GM18519 (cell line): ENCODE measurements at regions not wholly inside any gene's neighbourhood (a gene's known extent, or its start where the extent isn't known, plus 50 kb on each side); places are given as distances from the start of the nearest gene placed in this dataset.
"Not testable (repeated sequence)": the region's sequence is repeated elsewhere in the genome, so short reads cannot be mapped to it uniquely, and the experiment has no call there.

Source experiments
- ATAC-seq: cut with Tn5 transposase; IDR thresholded peaks from one replicate; pipeline ENCODE4 v1.9.1; 2021; ENCODE audit warnings: mild to moderate bottlenecking, moderate library complexity; ENCODE audit not compliant: unreplicated experiment, low FRiP score

DNA sequence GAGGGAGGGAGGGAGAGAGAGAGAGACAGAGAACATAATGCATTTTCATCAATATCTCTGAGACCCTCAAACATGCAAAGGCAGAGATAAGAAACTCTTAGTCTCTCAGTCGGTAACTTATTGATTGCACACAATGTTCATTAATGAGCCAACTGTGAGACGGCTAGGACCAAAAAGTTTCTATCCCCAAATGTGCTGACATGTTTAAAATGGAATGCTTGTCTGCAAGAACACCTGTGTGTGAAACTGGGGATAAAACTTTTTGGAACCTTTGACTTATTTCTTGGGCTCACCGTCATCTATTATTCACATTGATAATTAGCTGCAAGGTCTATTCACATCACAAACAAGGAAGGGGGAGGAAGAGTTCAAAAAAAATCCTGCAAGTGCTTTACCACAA, 477.9 kb downstream of the STIM2 start:
- no peak for ATAC-seq

DNA sequence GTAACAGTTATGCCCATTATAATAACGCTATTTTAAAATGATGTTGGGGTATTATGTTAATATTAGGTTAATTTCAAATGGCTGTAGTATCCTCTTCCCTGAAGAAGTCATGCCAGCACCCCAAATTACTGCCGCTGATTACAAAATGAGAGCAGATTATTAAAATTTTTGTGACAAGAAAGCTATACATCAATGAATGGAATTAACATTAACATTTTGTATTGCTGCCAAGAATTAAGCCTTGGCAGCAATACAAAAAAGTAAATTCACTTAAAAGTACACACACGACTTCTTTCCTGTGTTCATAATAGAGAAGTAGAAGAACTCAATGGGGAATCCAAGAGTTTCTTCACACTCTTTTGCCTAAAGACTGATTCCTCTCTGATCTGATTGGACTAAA, 482.8 kb downstream of the STIM2 start:
- no peak for ATAC-seq

DNA sequence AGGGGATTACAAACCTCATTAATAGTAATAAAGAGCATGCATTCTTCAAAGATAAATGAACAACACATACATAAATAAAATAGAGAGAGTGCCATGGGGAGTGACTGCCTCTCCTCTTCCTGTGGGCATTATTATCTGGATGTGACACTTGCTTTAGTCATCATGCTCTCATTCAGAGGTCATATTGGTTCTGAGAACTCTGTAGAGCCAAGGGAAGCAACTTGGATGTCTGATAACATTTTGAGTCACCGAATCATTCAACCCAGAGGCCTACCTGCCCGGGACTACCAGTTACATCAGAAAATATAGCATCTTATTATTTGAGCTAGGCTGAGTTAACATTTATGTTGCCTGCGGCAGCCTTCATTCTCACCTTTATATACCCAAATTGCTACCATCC, 489.5 kb downstream of the STIM2 start:
- ATAC-seq, result no peak

DNA sequence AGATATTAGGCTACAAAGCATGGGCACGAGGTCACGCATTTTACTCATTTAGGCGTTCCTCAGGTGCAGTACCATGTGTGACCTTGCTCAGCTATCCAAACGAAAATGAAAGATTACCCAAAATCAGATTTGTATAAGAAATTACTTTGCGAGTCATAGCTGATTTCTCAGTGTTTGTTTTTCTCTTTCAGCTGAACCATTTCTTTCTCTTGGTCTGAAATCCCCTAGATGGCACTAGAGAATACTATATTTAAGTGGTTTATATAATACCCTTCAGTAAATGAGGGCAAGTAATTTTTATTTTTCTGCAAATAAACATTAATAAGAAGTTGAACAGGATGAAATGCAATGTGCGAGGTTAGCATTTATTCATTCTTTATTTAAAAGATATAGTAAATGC, 496.6 kb downstream of the STIM2 start:
- ATAC-seq, result no peak

DNA sequence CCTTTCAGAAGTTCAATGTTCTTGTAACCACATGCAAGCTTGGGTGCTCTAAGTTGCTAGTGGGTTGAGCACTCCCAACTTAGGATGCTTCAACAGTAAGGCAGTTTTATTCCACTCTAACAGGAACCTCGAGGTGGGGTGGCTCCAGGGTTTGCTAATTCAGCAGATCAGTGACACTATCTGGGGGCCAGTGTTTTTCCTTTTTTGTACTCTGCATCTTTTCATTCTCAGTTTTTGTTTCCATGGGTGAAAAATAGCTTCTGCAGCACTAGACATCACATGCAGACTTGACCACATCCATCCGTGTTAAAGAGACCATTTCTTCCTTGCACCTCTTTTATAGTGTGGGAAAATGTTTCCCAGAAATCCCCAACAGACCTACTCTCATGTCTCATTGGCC, 497.6 kb downstream of the STIM2 start:
- no peak for ATAC-seq

DNA sequence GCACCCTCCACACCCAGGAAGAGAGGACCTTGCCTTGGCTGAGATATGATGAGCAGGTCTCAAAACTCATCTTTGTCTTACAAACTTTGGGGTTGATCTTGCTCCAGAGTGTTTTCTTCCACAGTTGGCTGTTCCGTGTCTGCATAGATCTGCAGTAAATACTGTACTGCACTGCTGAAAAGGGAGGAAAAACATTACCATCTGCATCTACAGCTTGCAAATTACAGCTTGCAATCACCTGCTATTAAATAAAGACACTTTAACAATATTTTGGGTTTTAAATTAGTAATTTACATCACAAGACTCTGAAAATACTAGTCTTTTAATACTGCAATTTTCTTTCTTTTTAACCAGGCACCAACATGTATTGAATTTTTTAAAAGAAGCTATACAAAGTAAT, 499.5 kb downstream of the STIM2 start:
- ATAC-seq, result no peak

DNA sequence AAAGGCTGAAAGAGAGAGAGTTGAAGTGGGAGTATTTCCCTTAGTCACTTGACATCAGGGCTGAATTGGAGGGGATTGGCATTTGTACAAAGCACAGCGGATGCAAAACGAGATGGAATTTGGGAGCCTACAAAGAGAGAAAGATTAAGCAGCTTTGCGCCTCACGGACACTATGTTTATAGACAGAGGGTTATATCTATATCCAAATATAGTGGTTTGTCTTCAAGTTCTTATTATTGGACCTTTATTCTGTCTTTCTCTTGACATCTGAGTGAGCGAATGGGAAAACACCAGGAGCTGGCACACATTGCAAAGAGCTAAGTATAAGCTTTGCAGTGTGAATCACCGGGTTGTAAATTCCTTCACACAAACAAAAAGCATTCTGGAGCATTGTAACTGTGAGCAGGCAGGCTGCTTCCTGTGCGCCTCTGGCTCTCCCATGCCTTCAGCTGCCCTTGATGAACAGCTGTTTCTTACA, 500.2 kb downstream of the STIM2 start:
- no peak for ATAC-seq

DNA sequence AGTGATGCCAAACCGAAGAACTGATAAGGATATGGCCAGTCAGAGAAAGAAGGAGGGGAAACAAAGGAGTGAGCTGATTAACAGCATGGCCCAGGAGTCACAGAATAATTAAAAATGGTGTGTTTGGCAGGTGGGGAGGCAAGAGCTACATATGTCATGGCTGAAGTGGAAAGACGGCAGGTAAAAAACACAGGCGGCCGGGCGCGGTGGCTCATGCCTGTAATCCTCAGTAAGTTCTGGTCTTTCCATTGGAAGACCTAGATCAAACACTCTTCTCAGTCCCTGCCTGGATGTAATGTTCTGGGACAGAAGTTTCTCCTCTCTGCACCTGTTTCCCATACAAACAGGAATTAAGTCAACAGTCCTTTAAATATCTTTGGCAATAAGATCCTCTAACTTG, 503.9 kb downstream of the STIM2 start:
- ATAC-seq, result no peak

DNA sequence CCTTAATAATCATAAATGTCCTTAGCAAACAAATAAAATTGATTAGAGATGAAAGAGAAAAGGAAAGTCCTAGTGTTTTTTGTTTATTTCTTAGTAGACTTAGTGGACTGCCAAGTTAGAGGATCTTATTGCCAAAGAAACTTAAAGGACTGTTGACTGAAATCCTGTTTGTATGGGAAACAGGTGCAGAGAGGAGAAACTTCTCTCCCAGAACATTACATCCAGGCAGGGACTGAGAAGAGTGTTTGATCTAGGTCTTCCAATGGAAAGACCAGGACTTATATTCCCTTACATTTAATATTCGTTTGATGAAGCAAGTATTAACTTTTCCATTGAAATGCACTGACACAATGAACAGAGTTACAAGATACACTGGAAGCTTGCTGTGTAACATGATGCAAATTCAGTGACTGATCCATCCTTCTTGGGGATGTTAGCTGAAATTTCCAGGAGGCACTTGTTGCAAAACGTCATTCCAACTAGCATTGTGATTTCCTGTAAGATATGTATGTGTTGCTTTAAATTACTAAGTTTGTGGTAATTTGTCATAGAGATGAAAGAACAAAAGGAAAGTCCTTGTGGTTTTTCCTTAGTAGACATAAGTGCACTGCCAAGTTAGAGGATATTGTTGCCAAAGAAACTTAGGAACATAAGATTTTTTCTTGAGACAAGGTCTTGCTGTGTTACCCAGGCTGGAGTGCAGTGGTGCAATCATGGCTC, 505.6 kb downstream of the STIM2 start:
- ATAC-seq, result no peak

DNA sequence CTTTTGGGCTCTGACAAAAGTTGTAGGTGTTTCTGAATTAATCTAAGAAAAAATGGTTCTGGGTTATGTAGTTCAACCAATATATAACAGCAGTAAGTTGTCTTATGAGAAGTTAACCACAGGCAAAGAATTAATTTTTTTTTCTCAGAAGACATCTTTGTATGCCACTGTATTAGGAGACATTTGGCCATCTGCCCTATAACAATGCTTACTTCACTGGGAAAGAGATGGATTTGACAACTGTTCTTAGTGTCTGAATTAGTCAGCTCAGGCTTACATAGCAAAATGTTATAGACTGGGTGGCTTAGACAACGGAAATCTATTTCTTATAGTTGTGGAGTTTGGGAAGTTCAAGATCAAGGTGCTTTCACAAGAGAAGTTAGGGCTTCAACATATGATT, 508.1 kb downstream of the STIM2 start:
- no peak for ATAC-seq

DNA sequence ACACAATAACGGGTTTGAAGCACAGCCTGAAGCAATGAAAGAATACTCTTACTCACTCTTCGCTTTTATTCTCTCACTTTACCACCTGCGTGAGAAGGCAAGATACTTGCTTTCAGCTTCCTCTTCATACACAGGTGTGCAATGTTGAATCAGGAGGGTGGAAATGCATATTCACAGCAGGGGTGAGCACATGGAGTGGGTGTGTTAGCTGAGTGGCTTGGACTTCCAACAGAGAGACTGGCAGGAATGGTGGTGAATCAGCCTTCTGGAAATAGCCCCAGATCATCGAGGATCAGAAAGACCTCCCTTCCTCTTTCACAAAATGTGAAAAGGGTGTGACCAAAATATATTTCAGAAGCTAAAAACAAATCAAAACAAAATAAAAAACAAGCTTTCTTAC, 521.2 kb downstream of the STIM2 start:
- ATAC-seq, result no peak

DNA sequence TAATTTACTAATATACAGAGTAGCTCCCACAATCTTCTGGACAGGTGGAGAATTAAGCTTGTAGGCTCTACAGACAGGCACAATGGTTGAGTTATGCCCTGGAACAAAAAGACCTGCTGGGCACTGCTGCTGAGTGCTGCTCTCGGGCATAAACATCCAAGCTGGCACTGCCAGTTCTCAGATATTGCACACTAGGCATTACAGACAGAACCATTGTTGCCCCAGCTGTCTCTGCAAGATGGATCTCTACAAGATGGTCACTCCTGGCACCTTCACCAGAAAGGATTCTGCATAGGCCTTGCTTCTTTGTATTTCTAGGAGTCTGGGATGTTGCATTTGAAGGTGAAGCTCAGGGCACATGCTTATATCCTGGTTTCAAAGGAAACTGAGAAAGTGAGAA, 527.1 kb downstream of the STIM2 start:
- no peak for ATAC-seq

DNA sequence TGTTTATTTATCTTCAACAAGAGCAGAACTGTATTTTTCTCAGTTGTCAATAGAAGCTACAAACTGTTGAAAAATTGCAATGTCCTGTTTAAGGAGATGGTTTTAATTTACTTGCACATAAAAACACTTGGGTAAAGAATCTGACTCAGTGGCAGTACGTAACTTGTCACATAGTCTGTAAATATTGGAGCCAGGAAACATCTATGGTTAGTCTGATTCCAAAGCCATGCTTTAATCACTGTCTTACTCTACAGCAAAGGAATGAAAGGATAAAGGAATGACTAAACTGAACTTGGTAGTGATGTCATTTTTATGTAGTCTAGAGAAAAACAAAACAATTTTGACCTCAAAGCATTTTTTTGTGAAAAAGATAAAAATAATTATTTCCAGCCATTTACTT, 537.2 kb downstream of the STIM2 start:
- ATAC-seq, result no peak

DNA sequence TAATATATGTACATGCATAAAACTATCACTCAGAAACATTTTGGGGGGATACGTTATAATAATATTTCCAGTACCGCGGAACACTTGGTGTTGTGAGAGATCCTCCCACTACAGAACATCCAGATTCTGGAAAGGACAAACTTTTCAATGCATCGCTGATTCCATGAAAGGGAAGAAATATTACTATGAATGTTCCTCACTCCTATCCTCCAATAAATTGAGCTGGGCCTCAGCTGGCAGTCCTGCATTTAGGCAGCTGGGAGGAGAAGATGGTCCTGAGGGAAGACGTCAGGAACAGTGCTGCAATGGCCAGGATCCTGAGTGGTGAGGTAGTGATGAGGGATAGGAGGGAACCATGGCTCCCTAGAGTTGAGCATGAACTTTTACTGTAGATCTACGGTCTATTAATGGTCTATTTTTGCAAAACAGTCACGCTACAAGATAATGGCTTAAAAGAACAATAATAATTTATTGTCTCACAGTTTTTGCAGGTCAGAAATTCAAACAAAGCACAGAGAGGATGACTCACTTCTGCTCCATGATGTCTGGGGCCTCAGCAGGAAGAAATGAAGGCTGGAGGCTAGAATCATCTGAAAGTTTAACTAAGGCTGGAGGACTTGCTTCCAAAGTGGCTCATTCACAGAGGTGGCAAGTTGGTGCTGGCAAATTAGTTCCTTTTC, 538.1 kb downstream of the STIM2 start:
- ATAC-seq, result no peak

DNA sequence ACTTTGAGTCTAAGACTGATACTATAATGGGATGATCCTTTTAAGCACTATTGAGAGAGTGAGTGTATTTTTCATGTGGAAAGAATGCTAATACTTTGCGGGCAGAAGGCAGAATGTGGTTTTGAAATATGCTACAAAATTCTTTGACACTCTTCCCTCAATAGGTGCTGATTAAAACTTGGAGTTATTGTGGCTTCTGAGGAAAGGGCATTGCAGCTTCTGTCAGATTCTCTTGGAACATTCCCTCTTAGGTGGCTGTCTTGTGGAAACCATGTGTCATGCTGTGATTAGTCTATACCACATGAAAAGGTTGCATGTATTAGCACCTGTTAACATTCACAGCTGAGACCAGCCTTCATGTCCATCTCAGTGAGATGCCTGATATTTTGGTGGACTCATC, 547.0 kb downstream of the STIM2 start:
- ATAC-seq, result no peak

DNA sequence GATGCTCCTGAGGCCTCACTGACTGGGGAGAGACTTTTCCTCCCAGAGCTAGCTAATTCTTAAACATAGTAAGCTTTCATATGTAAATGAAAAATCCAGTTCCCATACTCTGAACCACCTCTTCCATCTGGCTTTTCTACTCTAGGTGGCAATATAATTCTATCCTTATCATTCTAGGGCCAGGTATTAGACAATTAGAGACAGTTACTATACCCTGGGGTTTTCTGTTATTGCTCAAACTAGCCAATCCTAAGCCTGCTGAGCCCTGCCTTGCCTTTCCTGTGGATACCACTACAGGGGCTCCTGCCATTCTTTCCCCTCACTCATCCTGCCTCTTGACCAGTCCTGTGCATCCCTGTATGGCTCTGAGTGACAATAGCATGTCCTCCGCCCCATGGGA, 552.0 kb downstream of the STIM2 start:
- ATAC-seq, result no peak

DNA sequence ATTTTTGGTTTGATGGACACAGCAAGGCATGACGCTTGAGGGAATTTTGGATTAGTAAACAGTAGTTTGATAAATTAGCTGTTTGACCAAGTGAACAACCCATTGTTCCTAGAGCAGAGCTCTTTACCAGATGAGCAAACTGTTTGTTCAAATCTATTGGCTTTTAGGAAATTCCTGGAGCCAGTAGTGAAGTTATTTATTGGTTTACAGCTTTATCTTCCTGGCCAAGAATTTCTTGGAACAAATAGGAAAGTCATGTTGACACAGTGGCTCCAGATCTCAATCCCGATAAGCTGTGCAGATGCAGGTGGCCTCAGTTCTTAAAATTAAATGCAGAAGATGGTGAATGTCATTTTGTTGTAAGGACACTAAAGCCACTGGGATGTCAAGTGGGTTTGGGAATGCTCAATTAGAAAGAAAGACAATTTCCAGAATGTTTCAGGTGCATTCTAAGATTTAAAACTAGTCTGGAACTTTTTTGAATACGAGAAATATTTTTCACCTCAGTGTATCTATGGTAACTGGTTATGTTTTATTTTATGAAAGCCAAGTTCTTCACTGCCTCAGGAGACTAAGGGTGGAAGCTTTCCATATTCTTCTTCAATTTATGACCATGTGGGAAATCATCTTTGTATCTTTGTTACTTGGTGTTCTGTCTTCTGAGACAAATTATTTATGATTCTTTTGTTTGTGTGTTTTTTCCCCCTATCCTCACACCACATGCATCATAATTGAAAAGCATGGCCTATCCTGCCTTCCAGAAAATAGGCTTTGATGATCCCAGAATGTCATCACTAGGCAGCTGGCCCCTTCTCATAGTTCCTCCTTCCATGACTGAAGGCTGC, 554.5 kb downstream of the STIM2 start:
- no peak for ATAC-seq

DNA sequence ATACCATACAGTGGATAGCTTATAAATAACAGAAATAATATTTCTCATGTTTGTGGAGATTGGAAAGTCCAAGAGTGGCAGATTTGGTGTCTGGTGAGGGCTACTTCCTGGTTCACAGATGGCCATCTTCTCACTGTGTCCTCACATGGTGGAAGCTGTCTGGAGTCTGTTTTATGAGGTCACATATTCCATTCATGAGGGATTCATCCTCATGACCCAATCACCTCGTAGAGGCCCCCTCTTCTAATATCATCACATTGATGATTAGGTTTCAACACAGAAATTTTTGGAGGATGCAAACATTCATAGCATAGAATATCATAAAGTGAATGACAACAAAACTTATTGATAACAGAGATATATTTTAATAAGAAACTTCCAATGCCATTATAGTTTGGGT, 568.0 kb downstream of the STIM2 start:
- no peak for ATAC-seq

DNA sequence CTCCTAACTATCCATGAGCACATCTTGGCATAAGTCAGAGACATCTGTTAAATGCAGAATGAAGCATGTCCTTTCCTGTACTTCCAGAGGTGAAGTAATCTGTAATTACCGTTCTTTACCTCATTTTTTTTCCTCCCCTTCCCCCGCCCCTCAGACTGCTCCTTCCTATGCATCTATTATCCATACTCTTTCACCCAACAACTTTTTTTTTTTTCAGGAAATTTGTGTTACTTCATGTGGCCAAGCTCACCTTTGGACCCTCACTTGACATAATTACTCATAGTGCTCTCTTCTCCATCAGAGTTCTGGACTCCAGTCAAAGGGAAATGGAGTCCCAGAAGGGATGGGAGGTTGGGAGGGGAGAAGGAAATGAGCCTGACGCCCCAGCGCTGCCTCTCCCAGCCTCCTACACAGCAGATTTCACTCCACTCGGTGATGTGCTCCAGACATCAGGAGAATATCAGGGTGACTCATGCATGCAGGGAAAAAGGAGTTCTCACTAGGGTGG, 568.8 kb downstream of the STIM2 start:
- ATAC-seq, result no peak

DNA sequence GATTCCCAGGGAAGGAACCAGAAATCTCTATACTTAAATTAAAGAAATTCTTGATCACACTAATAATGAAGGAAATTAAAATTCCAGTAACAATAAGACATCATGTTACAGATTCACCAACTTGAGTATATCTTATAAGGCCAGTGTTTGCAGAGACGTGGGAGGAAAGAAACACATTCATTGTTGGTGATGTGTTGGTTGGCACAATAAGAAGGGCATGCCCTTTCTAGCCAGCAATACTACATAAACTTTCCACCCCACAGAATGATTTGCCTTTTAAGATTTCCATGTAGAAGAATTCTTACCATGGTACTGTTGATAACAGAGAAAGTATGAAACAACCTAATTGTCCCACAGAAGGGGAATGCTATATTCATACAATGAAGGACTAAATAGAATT, 581.5 kb downstream of the STIM2 start:
- ATAC-seq, result no peak

DNA sequence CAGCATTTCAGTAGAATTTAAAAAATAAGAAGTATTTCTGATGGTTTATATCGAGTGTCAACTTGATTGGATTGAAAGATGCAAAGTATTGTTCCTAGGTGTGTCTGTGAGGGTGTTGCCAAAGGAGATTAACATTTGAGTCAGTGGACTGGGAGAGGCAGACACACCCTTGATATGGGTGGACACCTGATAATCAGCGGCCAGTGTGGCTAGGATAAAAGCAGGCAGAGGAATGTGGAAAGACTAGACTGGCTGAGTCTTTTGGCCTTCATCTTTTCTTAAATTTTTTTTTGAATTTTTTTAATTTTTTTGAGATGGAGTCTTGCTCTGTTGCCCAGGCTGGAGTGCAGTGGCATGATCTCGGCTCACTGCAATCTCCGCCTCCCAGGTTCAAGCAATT, 582.0 kb downstream of the STIM2 start:
- ATAC-seq, result not testable (repeated sequence)
